ENCODE measurements at regions not wholly inside any gene's neighbourhood (a gene's known extent, or its start where the extent isn't known, plus 50 kb on each side); places are given as distances from the start of the nearest gene placed in this dataset.

- TF ChIP-seq, protein P1, sequence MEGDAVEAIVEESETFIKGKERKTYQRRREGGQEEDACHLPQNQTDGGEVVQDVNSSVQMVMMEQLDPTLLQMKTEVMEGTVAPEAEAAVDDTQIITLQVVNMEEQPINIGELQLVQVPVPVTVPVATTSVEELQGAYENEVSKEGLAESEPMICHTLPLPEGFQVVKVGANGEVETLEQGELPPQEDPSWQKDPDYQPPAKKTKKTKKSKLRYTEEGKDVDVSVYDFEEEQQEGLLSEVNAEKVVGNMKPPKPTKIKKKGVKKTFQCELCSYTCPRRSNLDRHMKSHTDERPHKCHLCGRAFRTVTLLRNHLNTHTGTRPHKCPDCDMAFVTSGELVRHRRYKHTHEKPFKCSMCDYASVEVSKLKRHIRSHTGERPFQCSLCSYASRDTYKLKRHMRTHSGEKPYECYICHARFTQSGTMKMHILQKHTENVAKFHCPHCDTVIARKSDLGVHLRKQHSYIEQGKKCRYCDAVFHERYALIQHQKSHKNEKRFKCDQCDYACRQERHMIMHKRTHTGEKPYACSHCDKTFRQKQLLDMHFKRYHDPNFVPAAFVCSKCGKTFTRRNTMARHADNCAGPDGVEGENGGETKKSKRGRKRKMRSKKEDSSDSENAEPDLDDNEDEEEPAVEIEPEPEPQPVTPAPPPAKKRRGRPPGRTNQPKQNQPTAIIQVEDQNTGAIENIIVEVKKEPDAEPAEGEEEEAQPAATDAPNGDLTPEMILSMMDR (IDR thresholded peaks at IDR 0.05; ENCODE audit: low read depth, low read length): peak; percentile 30; the same call in 1 of the 2 replicates
- TF ChIP-seq EZH2phosphoT487 (IDR thresholded peaks at IDR 0.05; ENCODE audit: low read depth): no peak
Observed at GRCh38 chr7:120089968-120090367, 183.0 kb upstream of the KCND2 start.

Measured in OCI-LY3 (cell line).